ENCODE measurements at regions not wholly inside any gene's neighbourhood (a gene's known extent, or its start where the extent isn't known, plus 50 kb on each side); places are given as distances from the start of the nearest gene placed in this dataset.

- Mint-ChIP-seq H3K27ac (no peak overlapping the region), H3K27me3 (ENCODE audit: low read depth) (no peaks in the 10 kb centered on the region), H3K4me3 (no peak overlapping the region), H3K4me1 (peaks cover 5% of the 10 kb centered on the region; the same call in 1 of the 2 replicates), H3K36me3 (no peaks in the 10 kb centered on the region), H3K9me3 (no peaks in the 10 kb centered on the region)
- no peak for TF ChIP-seq ZNF317 (CRISPR knock-in tag; IDR thresholded peaks at IDR 0.05; ENCODE audit: borderline replicate concordance, low read depth)
- no peak for TF ChIP-seq SOX15 (CRISPR knock-in tag; IDR thresholded peaks at IDR 0.05)
- TF ChIP-seq RELA (CRISPR knock-in tag; IDR thresholded peaks at IDR 0.05; ENCODE audit: borderline replicate concordance): no peak
- TF ChIP-seq NR2C2 (CRISPR knock-in tag; IDR thresholded peaks at IDR 0.05): no peak
- POLR2A ChIA-PET: no interaction called here
- DNase-seq (ENCODE audit: low spot score) (no peak), ATAC-seq (no peak)
- CTCF ChIA-PET: interaction anchor here (1.2 kb wide), 1 partner anchor 14 kb away, joined by 3 read pairs; no protein-coding TSS in a partner anchor
Observed at GRCh38 chr5:155686131-155686530, 640.8 kb upstream of the SGCD start.

GRCh38 chr5:155689406-155689805 lies 637.6 kb upstream of the SGCD start:
- Mint-ChIP-seq H3K36me3 (no peaks in the 10 kb centered on the region), H3K27ac (no peak overlapping the region), H3K27me3 (ENCODE audit: low read depth) (no peaks in the 10 kb centered on the region), H3K4me3 (no peak overlapping the region), H3K9me3 (no peaks in the 10 kb centered on the region), H3K4me1 (peaks cover 5% of the 10 kb centered on the region; the same call in 1 of the 2 replicates)
- TF ChIP-seq CBFB (CRISPR knock-in tag; IDR thresholded peaks at IDR 0.05; ENCODE audit: low read depth): no peak
- TF ChIP-seq USF2 (CRISPR knock-in tag; IDR thresholded peaks at IDR 0.05): no peak
- TF ChIP-seq ZBTB43 (CRISPR knock-in tag; IDR thresholded peaks at IDR 0.05): no peak
- TF ChIP-seq E2F4 (CRISPR knock-in tag; IDR thresholded peaks at IDR 0.05; ENCODE audit: borderline replicate concordance, low read depth): no peak
- no peak for TF ChIP-seq NFATC4 (CRISPR knock-in tag; IDR thresholded peaks at IDR 0.05)
- no peak for TF ChIP-seq HMGXB4 (CRISPR knock-in tag; IDR thresholded peaks at IDR 0.05)
- no peak for TF ChIP-seq ATF2 (CRISPR knock-in tag; IDR thresholded peaks at IDR 0.05; ENCODE audit: borderline replicate concordance, low read depth)
- no peak for TF ChIP-seq ATF6 (CRISPR knock-in tag; IDR thresholded peaks at IDR 0.05)
- POLR2A ChIA-PET: interaction anchor here (0.6 kb wide), 1 partner anchor 151 kb away, joined by 3 read pairs; no protein-coding TSS in a partner anchor
- DNase-seq (ENCODE audit: low spot score) (no peak), ATAC-seq (no peak)
- CTCF ChIA-PET: interaction anchor here (0.7 kb wide), 1 partner anchor 11 kb away, joined by 3 read pairs; no protein-coding TSS in a partner anchor

- Mint-ChIP-seq H3K4me1 (no peaks in the 10 kb centered on the region), H3K36me3 (no peaks in the 10 kb centered on the region), H3K9me3 (no peaks in the 10 kb centered on the region), H3K27ac (no peak overlapping the region), H3K4me3 (no peak overlapping the region), H3K27me3 (ENCODE audit: low read depth) (no peaks in the 10 kb centered on the region)
- DNase-seq (ENCODE audit: low spot score): no peak
- ChIA-PET POLR2A (no interaction called here), CTCF (interaction anchor here (0.6 kb wide), 1 partner anchor 1531 kb away, joined by 3 read pairs; no protein-coding TSS in a partner anchor)
- no peak for ATAC-seq
- no peak for TF ChIP-seq AFF4 (CRISPR knock-in tag; IDR thresholded peaks at IDR 0.05; ENCODE audit: borderline replicate concordance)
- no peak for TF ChIP-seq ZNF532 (CRISPR knock-in tag; IDR thresholded peaks at IDR 0.05; ENCODE audit: borderline replicate concordance)
Observed at GRCh38 chr5:155696362-155696761, 630.6 kb upstream of the SGCD start.
